ENCODE measurements at regions not wholly inside any gene's neighbourhood (a gene's known extent, or its start where the extent isn't known, plus 50 kb on each side); places are given as distances from the start of the nearest gene placed in this dataset.

- no peak overlapping the region for H3K4me2 ChIP-seq (ENCODE audit: insufficient read depth, low read length)
- no peaks in the 10 kb centered on the region for H4K20me1 ChIP-seq (ENCODE audit: insufficient read depth, low read length)
- no peak overlapping the region for H3K27ac ChIP-seq (ENCODE audit: low read length)
- H3K27me3 ChIP-seq (ENCODE audit: insufficient read depth, low read length, poor library complexity), result no peaks in the 10 kb centered on the region
- TF ChIP-seq EZH2 (IDR thresholded peaks at IDR 0.05; ENCODE audit: borderline replicate concordance, low read depth, low read length, severe bottlenecking) (no peak), CTCF (IDR thresholded peaks at IDR 0.05; ENCODE audit: borderline replicate concordance, extremely low read depth, low read length, poor library complexity, severe bottlenecking) (no peak)
- H3K9me3 ChIP-seq (ENCODE audit: insufficient read depth, low read length, severe bottlenecking), result no peaks in the 10 kb centered on the region
- no peak overlapping the region for H3K4me3 ChIP-seq (ENCODE audit: low read depth in 1 of 2, low read length in 2 of 2)
- no peaks in the 10 kb centered on the region for H3K79me2 ChIP-seq (ENCODE audit: insufficient read depth, low read length)
- H3K4me1 ChIP-seq (ENCODE audit: insufficient read depth, low read length), result no peaks in the 10 kb centered on the region
- H2AFZ ChIP-seq (ENCODE audit: low read depth, low read length), result no peak overlapping the region
- DNase-seq, result no peak
- ATAC-seq (ENCODE audit: insufficient read depth, low read depth), result no peak
- H3K9ac ChIP-seq (ENCODE audit: low read depth, low read length), result no peak overlapping the region
- no peaks in the 10 kb centered on the region for H3K36me3 ChIP-seq (ENCODE audit: insufficient read depth, low read length)
These were observed 140.7 kb upstream of the HABP2 start for GRCh38 chr10:113412161-113412560.

GRCh38 chr10:113414543-113414942 lies 138.3 kb upstream of the HABP2 start:
- H4K20me1 ChIP-seq (ENCODE audit: insufficient read depth, low read length), result no peaks in the 10 kb centered on the region
- no peak overlapping the region for H3K9ac ChIP-seq (ENCODE audit: low read depth, low read length)

GRCh38 chr10:113415246-113415645 lies 137.6 kb upstream of the HABP2 start:
- no peak overlapping the region for H3K9ac ChIP-seq (ENCODE audit: low read depth, low read length)
- DNase-seq, result no peak
- H3K27me3 ChIP-seq (ENCODE audit: insufficient read depth, low read length, poor library complexity), result no peaks in the 10 kb centered on the region
- no peak for ATAC-seq (ENCODE audit: insufficient read depth, low read depth)
- H3K4me3 ChIP-seq (ENCODE audit: low read depth in 1 of 2, low read length in 2 of 2), result no peak overlapping the region
- no peak overlapping the region for H2AFZ ChIP-seq (ENCODE audit: low read depth, low read length)
- TF ChIP-seq CTCF (IDR thresholded peaks at IDR 0.05; ENCODE audit: borderline replicate concordance, extremely low read depth, low read length, poor library complexity, severe bottlenecking) (no peak), EZH2 (IDR thresholded peaks at IDR 0.05; ENCODE audit: borderline replicate concordance, low read depth, low read length, severe bottlenecking) (no peak)
- peaks cover 7% of the 10 kb centered on the region for H3K9me3 ChIP-seq (ENCODE audit: insufficient read depth, low read length, severe bottlenecking)
- no peak overlapping the region for H3K27ac ChIP-seq (ENCODE audit: low read length)
- no peak overlapping the region for H3K4me2 ChIP-seq (ENCODE audit: insufficient read depth, low read length)
- no peaks in the 10 kb centered on the region for H4K20me1 ChIP-seq (ENCODE audit: insufficient read depth, low read length)
- no peaks in the 10 kb centered on the region for H3K36me3 ChIP-seq (ENCODE audit: insufficient read depth, low read length)
- no peaks in the 10 kb centered on the region for H3K4me1 ChIP-seq (ENCODE audit: insufficient read depth, low read length)
- no peaks in the 10 kb centered on the region for H3K79me2 ChIP-seq (ENCODE audit: insufficient read depth, low read length)

More at GRCh38 chr10:113414543-113414942, 138.3 kb upstream of the HABP2 start:
- Histone ChIP-seq H3K27me3 (ENCODE audit: insufficient read depth, low read length, poor library complexity) (no peaks in the 10 kb centered on the region), H3K79me2 (ENCODE audit: insufficient read depth, low read length) (no peaks in the 10 kb centered on the region), H3K9me3 (ENCODE audit: insufficient read depth, low read length, severe bottlenecking) (no peaks in the 10 kb centered on the region), H3K4me3 (ENCODE audit: low read depth in 1 of 2, low read length in 2 of 2) (no peak overlapping the region), H3K27ac (ENCODE audit: low read length) (no peak overlapping the region), H3K4me2 (ENCODE audit: insufficient read depth, low read length) (no peak overlapping the region), H3K4me1 (ENCODE audit: insufficient read depth, low read length) (no peaks in the 10 kb centered on the region), H2AFZ (ENCODE audit: low read depth, low read length) (no peak overlapping the region), H3K36me3 (ENCODE audit: insufficient read depth, low read length) (no peaks in the 10 kb centered on the region)
- TF ChIP-seq CTCF (IDR thresholded peaks at IDR 0.05; ENCODE audit: borderline replicate concordance, extremely low read depth, low read length, poor library complexity, severe bottlenecking) (no peak), EZH2 (IDR thresholded peaks at IDR 0.05; ENCODE audit: borderline replicate concordance, low read depth, low read length, severe bottlenecking) (no peak)
- DNase-seq (no peak), ATAC-seq (ENCODE audit: insufficient read depth, low read depth) (no peak)
